GM11168 (cell line): ENCODE measurements at regions not wholly inside any gene's neighbourhood (a gene's known extent, or its start where the extent isn't known, plus 50 kb on each side); places are given as distances from the start of the nearest gene placed in this dataset.

Experiments
- in situ Hi-C: fragments of 300-500 bp; cut with MboI; formaldehyde crosslinking; loops from one replicate; pipeline ENCODE4 v1.12.0; 2022; ENCODE audit warnings: low sequenced_read_pairs; ENCODE audit not compliant: unreplicated experiment

- in situ Hi-C loops, result no loop called here
These were observed 1821.0 kb downstream of the EFNA5 start for GRCh38 chr5:105849701-105850100.

DNA sequence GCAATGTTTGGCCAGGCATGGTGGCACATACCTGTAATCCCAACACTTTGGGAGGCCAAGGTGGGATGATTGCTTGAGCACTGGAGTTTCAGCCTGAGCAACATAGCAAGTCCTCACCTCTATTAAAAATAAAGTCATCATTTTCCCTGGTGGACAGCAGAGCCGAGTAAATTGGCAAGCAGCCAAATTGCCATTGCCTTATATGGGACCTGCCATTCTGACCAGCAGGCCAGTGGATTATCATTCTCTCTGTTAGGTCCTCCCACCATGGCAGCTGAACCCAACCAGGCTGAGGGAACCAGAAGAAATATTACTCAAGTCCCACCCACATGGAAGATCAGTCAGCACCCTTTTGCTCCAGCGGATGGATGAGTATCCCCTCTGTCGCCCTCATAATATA, 1829.9 kb downstream of the EFNA5 start:
- in situ Hi-C loops, result no loop called here

DNA sequence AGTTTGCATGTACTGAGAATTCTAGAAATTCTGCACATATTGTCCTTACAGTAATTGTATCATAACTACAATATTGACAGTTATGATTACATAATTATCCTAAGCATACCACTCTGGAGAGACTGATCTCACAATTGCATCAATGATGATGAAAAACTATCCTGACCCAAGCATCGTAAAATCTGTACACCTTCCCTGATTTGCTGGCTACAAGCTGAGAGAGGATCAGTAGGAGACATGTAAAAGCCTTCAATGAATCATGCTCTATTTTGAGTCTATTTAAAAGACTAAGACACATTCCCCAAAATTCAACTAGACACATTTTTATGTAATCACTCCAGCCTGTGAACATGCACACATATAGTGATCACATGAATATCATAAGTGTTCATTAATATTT, 1833.8 kb downstream of the EFNA5 start:
- in situ Hi-C loops, result no loop called here

DNA sequence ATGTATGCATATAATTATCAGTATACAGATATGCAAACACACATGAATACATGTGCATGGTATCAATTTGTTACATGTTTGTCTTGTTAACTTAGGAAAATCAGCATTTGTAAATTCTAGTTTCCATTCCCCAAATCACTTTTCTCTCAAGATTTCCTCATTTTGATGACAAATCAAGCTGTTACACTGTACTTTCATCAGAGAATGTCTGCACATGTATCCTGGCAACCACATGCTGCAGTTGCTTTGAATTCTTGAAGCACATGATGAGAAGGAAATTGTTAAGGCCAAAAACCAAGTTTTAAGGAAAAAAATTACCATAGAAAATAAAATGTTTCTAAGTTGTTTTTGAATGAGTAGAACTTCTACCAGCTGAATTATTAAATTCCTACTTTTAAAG, 1834.5 kb downstream of the EFNA5 start:
- in situ Hi-C loops, result no loop called here

DNA sequence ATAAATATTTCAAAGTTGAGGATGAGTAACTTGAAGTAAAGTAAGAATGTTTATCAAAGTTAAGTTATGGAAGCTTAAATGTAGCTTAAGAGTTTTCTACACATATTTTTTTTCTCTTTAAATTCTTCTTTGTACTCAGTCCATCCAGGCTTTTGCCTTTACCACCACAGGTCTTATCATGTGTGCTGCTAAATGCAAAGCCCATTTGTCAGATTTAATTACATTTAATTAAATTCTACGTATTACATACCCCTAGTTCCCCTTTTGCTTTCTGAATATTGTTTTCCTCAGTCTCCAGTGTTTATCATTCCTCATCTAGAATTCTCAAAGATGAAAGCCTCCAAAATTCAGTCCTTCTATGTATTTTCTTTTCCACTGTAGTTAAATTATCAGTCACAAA, 1841.9 kb downstream of the EFNA5 start:
- in situ Hi-C loops, result no loop called here

- in situ Hi-C loops, result no loop called here
These were observed 1848.9 kb downstream of the EFNA5 start for GRCh38 chr5:105821800-105822199.

GRCh38 chr5:105817914-105818313, 1852.8 kb downstream of the EFNA5 start:
- in situ Hi-C loops, result no loop called here

- in situ Hi-C loops, result no loop called here
These were observed 1853.3 kb downstream of the EFNA5 start for GRCh38 chr5:105817416-105817815.

DNA sequence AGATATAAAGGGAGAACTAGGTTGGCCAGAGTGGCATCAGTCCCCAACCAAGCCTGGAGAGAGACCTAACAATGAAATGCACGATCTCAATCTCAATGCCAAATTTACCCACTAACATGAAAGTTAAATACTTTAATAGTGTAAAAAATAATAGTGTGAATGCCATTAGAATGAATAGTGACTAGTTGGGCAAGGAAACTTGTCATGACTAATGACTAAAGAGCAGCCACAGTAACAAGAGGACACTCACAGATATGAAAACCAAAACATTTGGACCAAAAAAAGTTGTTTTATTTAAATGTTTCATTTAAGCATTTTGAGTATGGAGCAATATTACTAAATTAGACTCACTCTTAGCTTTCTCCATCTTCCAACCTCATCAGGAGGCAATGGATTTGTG, 1853.8 kb downstream of the EFNA5 start:
- in situ Hi-C loops, result no loop called here

- in situ Hi-C loops, result no loop called here
These were observed 1858.4 kb downstream of the EFNA5 start for GRCh38 chr5:105812304-105812703.

DNA sequence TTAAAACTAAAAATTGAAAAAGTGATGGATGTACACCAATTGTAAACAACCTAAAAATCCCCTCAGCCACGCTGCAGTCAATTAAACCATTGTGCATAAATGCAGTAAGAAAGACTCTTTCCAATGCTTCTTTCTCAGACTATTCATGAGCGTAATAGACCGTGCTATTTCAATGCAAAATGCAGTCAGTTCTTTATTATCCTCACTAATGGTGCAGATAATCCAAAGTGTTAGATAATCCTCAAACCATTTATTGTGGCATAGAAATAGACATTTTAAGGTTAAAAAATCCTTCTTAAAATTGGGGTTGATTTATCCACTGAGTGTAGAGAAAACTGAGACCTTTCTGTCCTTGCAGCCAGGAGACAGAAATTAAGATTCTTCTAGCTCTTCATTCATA, 1862.8 kb downstream of the EFNA5 start:
- in situ Hi-C loops, result no loop called here

DNA sequence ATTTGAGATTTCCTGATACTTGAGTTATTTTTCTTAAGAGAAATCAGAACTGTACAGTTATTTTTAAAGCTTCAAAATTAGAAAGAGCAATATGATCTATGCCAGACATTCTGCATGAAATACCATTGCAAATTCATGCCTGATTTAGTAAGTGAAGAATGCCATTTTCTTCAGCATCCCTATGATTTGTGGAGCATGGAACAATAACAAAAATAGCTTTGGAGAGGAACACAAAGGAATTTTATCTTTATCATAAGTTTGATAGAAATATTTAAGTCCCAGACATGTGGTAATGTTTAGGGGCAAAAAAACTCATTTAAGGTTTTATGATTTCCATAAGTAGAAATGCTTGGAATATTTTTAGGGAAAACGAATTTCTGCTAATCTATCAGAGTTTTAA, 1863.4 kb downstream of the EFNA5 start:
- in situ Hi-C loops, result no loop called here

DNA sequence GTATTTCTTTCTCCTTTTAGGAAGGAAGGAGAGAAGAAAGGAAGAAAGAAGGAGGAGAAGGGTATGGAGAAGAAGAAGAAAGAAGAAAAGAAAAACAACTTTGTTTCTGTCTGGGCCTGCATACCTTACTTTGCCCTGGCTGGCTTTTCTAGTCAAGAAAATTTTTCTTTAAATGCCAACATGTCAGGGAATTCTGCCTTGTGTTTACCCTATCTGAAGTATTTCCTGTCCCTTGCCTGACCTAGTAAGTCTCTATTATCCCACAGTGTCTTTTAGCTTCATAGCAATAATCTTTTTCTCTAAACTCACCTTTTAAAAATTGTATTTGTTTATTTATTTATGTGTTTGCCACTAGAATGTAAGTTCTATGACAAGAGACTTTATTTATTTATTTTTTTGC, 1864.1 kb downstream of the EFNA5 start:
- in situ Hi-C loops, result no loop called here

DNA sequence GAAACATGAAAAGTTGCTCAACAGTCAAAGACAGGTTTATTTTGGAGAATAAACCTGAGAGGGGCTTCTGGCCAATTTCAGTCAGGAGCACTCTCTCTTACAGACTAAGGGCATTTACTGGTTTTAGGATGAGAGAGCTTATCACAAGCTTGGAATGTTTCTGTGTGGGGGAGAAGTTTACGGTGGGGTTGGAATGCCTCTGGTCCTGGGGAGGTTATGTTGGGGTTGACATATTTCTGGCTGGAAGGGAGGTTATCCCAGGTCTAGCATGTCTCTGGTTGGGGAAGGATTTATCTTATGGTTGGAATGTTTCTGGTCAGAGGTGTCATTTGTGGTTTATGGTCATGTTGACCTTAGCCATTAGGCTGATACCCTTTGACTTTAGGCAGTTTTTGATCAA, 1867.3 kb downstream of the EFNA5 start:
- in situ Hi-C loops, result no loop called here

DNA sequence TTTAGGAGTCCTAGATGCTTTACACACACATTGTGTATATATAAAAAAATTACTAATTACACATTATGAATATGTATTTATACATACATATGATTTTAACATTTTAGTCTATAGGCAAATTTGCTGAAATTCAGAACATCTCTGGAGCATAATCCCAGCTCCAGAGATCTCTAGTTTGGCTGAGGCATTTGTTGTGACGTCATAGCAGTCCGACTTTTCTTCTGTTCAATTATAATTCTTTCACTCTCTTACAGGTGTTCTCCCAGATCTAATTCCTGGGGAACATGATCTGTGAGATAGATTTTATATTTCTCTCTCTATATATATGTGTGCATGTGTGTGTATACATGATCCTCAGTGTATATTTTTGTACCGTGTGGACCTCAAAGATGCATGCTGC, 1876.2 kb downstream of the EFNA5 start:
- in situ Hi-C loops, result no loop called here

GRCh38 chr5:105789246-105789645, 1881.5 kb downstream of the EFNA5 start:
- in situ Hi-C loops, result no loop called here

- in situ Hi-C loops, result no loop called here
These were observed 1886.9 kb downstream of the EFNA5 start for GRCh38 chr5:105783811-105784210.

- in situ Hi-C loops, result no loop called here
These were observed 1888.2 kb downstream of the EFNA5 start for GRCh38 chr5:105782501-105782900.

DNA sequence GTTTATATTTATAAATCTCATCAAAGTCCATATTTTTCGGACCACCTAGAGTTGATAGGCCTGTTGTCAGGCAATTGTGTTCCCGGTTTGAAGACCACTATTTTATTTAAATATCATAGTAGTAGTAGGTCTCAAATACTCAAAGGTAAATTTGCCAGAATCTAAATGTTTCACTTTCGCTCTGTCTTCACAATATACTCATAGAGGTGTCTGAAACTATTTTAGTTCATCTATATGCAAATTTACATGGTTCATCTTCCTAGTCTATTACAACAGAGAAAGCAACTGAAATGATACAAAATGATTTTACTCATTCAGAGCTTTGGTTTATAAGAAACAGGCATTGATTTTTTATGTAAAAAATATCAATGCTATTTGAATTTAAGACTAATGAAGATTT, 1897.5 kb downstream of the EFNA5 start:
- in situ Hi-C loops, result no loop called here

- in situ Hi-C loops, result no loop called here
These were observed 1903.5 kb downstream of the EFNA5 start for GRCh38 chr5:105767267-105767666.

- in situ Hi-C loops, result no loop called here
These were observed 1908.0 kb downstream of the EFNA5 start for GRCh38 chr5:105762728-105763127.

GRCh38 chr5:105754056-105754455, 1916.7 kb downstream of the EFNA5 start:
- in situ Hi-C loops, result no loop called here

DNA sequence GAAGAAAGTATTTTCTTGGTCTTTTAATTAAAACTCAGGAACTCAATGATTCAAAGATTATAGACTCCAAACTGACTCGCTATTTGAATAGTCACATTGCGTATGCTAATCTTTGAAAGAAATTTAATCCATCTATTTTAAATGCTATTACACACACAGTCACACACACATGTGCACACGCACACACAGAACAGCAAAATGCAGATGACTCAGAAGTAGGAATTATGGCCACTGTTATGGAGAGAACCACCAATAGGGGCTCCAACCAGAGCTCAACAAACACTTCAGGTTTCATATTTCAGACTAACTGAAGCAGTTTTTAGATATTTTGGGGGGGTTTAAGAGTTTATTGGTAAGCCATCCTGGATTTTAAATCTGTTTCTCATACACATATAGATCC, 1917.9 kb downstream of the EFNA5 start:
- in situ Hi-C loops, result no loop called here
